GM21576 (cell line): ENCODE measurements at regions not wholly inside any gene's neighbourhood (a gene's known extent, or its start where the extent isn't known, plus 50 kb on each side); places are given as distances from the start of the nearest gene placed in this dataset.

Source experiments
- ATAC-seq: cut with Tn5 transposase; IDR thresholded peaks from one replicate; pipeline ENCODE4 v1.9.1; 2021; ENCODE audit warnings: mild to moderate bottlenecking, moderate library complexity; ENCODE audit not compliant: unreplicated experiment

DNA sequence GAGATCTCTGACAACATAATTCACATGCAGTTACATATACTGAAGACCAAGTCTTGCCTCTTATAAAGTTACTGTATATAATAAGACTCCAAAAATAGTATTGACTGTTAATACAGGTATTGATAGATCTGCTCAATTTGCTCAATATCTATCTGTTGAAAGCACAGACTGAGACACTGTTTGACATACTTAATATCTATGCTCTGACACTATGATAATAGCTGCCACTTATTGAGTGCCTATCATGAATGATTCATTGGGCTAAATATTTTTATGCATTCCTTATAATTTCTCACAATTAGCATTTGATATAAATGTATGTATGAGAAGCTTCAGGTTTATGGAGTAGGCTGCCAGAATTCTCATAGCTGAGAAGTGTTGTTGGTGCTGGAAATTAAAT is 1600.9 kb upstream of the IGFBP7 start:
- no peak for ATAC-seq

- no peak for ATAC-seq
Measured at GRCh38 chr4:58688568-58688967, 1578.4 kb upstream of the IGFBP7 start.

- no peak for ATAC-seq
Measured at GRCh38 chr4:58679886-58680285, 1569.7 kb upstream of the IGFBP7 start.

DNA sequence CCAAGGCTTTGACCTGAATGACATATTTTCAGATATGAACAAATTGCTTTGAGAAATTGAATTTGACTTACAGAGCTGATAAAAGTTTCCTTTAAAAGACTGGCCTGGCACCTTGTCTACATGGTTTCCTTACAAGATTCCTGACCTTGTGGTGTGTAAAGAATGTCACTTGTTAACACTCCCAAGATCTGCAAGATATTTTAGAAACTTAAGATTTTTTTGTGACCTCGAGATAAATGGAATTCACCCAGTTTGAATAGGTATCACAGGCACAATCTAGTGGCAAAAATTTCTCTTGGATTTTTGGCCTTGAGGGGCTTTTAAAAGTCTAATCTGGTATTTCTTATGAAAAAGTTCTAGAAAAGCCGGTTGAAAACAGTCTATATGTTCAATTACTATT is 1568.9 kb upstream of the IGFBP7 start:
- no peak for ATAC-seq

GRCh38 chr4:58669783-58670182 is 1559.6 kb upstream of the IGFBP7 start:
- no peak for ATAC-seq

- ATAC-seq = no peak
Measured at GRCh38 chr4:58665649-58666048, 1555.5 kb upstream of the IGFBP7 start.

GRCh38 chr4:58658701-58659100 is 1548.5 kb upstream of the IGFBP7 start:
- no peak for ATAC-seq

- no peak for ATAC-seq
Measured at GRCh38 chr4:58653251-58653650, 1543.1 kb upstream of the IGFBP7 start.

DNA sequence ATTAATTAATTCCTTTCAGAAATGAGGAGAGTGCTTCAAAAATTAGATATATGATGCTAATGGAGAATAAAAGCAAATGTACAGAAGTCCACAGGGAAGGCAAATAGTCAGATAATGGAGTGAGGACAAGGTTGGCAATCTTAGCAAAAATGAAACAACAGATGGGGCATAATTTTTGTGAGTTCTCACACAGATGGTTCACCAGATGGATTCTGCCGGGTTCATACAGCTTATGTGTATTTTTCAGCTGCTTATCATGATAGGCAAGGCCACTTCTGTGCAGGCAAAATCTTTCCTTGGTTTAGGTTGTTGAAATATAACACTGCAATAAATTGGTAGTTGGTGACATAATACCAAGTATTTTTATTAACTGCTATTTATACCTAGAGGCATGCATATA is 1539.0 kb upstream of the IGFBP7 start:
- ATAC-seq = no peak

- no peak for ATAC-seq
Measured at GRCh38 chr4:58646126-58646525, 1535.9 kb upstream of the IGFBP7 start.

DNA sequence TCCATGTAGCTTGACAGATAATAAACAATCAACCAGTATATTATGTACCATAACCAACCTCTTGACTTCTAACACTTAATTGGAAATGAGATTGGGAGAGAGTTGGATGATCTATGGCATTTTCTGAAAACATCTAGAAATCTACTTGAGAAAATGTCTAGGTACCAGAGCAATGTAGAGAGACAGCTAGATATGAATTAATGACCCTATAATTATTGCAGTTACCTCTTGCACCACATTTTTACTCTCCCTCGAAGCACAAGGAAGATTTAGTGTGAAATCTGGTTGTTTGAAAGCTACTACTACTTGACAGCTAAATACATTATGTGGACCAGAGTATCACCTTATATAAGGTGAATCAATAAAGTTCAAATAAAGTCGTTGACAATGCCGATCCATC is 1534.4 kb upstream of the IGFBP7 start:
- ATAC-seq = no peak

- no peak for ATAC-seq
Measured at GRCh38 chr4:58636381-58636780, 1526.2 kb upstream of the IGFBP7 start.

DNA sequence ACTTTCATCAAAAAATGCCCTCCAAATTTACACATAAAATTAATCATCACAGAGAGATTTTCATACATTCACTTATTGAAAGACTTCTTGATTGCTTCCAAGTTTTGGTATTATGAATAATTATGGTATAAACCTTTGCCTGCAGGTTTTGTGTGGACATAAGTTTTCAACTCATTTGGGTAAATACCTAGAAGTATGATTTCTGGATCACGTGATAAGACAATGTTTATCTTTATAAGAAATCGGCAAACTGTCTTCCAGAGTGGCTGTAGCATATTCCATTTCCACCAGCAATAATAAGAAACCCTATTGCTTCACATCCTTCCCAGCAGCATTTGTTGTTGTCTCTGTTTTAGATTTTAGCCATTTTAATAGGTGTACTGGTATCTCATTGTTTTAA is 1507.0 kb upstream of the IGFBP7 start:
- no peak for ATAC-seq

DNA sequence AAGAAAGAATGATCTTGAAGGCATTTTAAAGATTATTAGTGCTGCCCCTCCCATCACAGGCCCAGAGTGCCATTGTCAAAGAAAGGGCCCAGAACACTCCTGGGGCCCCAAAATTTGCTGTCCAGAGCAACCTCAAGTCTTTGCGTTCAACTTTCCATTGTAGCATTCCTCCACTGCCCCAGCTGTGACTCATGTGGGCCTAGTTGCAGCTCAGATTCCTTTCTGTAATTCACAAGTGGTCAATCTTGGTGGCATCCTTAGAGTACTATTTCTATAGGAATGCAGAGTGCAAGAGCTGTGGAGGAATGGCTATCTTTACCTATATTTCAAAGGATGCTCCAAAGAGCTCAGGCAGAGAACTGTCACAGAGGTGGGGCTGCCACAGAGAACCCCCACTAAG is 1500.8 kb upstream of the IGFBP7 start:
- no peak for ATAC-seq

GRCh38 chr4:58606303-58606702 is 1496.1 kb upstream of the IGFBP7 start:
- ATAC-seq = no peak

DNA sequence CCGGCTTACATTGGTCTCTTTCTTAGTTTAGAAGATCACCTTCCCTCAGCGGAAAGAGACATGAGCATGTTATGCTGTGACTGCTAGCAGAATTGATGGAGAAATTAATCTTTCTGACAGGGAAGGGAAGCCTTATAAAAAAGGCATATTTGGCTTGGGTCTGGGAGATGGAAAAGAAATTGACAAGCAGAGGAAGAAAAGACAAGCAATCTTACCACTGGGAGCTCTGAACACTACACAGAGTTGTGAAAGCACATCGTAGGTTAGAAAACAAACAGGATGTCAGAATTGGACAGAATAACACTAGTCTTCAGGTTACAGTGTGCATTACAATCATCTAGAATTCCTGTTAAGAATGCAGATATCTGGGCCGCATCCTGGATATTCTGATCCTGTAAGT is 1493.8 kb upstream of the IGFBP7 start:
- ATAC-seq = no peak

- no peak for ATAC-seq
Measured at GRCh38 chr4:58602731-58603359, 1492.7 kb upstream of the IGFBP7 start.

- ATAC-seq = no peak
Measured at GRCh38 chr4:58602022-58602421, 1491.8 kb upstream of the IGFBP7 start.

DNA sequence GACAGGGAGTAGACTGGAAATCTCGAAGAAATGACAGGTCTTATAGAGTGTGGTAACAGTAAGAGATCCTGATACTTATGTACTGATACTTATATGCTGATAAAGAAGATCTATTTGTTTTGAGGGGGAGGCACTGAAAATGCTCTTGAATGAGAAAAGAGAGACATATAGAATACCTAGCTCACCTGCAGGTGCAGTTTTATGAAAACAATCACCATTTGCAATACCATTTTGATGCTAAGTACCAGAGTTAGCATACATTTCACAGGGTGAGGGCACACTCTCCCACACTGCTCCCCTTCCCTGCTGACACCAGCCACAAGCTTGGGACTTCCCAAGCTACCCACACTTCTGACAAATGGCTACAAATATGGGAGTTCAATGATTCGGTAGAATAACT is 1490.1 kb upstream of the IGFBP7 start:
- no peak for ATAC-seq

DNA sequence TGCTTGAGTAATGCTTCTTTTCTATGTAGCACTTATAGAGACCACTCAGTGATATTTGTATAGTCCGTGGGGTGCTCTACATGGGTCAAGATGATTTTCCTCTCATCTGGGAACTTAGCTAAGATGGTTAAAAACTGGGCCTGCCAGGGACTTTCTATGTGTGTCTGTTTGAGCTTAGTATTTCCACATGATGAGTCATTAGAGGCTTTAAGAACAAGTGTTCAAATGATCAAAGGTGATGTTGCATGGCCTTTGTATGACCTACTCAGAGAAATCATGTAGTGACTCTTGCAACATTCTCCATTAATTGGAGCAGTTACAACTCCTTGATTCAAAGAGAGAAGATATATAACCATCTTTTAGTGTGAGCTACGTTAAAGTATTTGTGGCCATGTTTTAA is 1480.5 kb upstream of the IGFBP7 start:
- no peak for ATAC-seq

DNA sequence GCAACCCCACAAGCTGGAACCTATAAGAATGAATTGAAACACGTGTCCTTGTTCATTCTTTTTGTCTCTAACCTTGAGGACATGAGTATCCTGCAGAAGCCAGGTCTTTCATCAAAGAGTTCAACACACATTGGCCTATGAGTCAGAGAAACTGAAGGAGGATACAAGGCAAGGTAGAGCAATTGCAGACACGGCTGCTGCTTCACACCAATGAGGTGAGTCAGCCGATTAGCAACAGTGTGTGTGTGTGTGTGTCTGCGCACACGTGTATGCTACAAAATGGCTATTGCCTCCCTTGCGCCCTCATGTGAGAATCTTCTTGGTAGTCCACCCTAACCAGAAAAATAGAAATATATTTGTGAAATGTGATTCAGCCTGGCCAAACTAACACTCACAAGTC is 1477.7 kb upstream of the IGFBP7 start:
- no peak for ATAC-seq

- ATAC-seq = no peak
Measured at GRCh38 chr4:58566260-58566659, 1456.1 kb upstream of the IGFBP7 start.

DNA sequence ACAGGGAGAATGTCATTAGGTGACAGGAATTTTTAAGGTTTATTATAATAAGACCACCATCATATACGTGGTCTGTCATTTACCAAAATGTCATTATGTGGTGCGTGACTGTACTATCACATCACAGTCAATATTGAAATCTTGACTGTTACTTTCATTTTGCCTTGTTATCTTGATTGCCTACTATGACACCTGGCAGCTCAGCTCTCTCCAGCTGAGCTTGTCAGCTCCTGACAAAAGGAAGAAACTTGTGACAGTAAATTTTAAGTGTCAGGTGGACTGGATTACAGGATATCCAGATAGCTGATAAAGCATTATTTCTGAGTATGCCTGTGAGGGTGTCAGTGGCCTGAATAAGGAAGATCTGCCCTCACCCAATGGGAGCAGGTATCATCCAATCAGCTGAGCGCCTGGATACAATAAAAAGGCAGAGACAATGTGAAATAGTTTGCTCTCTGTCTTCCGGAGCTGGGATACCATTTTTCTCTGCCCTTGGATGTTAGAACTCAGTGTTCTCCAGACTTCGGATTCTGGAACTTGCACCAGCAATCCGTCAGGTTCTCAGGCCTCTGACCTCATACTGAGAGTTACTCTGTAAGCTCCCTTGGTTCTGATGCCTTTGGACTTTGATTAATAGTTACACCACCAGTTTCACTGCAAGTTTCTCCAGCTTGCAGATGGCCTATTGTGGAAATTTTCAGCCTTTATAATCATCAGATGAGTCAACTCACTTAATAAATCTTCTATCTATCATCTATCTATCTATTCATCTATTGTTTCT is 1454.7 kb upstream of the IGFBP7 start:
- no peak for ATAC-seq
